ENCODE measurements at regions not wholly inside any gene's neighbourhood (a gene's known extent, or its start where the extent isn't known, plus 50 kb on each side); places are given as distances from the start of the nearest gene placed in this dataset.

GRCh38 chr4:112023402-112023950 lies 121.8 kb upstream of the FAM241A start:
- ChIA-PET POLR2A (no interaction called here), CTCF (no interaction called here)
- no peak for ATAC-seq
- H3K27me3 ChIP-seq (ENCODE audit: control insufficient read depth, insufficient read depth, low read length): no peaks in the 10 kb centered on the region
- in situ Hi-C loops (cut with HindIII; ENCODE audit: low pct_unique_long_range_greater_than_20kb, low sequenced_read_pairs) (no loop called here), intact Hi-C loops (cut with micrococcal nuclease; ENCODE audit: unreplicated experiment) (no loop called here)
- no peak for DNase-seq (ENCODE audit: low read depth, low spot score)
- no peak for TF ChIP-seq SIN3A (IDR thresholded peaks at IDR 0.05; ENCODE audit: borderline replicate concordance, insufficient read depth, low read depth, low read length)
- TF ChIP-seq, protein P1, sequence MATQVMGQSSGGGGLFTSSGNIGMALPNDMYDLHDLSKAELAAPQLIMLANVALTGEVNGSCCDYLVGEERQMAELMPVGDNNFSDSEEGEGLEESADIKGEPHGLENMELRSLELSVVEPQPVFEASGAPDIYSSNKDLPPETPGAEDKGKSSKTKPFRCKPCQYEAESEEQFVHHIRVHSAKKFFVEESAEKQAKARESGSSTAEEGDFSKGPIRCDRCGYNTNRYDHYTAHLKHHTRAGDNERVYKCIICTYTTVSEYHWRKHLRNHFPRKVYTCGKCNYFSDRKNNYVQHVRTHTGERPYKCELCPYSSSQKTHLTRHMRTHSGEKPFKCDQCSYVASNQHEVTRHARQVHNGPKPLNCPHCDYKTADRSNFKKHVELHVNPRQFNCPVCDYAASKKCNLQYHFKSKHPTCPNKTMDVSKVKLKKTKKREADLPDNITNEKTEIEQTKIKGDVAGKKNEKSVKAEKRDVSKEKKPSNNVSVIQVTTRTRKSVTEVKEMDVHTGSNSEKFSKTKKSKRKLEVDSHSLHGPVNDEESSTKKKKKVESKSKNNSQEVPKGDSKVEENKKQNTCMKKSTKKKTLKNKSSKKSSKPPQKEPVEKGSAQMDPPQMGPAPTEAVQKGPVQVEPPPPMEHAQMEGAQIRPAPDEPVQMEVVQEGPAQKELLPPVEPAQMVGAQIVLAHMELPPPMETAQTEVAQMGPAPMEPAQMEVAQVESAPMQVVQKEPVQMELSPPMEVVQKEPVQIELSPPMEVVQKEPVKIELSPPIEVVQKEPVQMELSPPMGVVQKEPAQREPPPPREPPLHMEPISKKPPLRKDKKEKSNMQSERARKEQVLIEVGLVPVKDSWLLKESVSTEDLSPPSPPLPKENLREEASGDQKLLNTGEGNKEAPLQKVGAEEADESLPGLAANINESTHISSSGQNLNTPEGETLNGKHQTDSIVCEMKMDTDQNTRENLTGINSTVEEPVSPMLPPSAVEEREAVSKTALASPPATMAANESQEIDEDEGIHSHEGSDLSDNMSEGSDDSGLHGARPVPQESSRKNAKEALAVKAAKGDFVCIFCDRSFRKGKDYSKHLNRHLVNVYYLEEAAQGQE (IDR thresholded peaks at IDR 0.05; ENCODE audit: insufficient read depth in 1 of 2, low read depth in 2 of 2, low read length in 1 of 2): no peak
- no peak for TF ChIP-seq CTCF (IDR thresholded peaks at IDR 0.05)
- TF ChIP-seq TCF7L2 (IDR thresholded peaks at IDR 0.05; ENCODE audit: low read depth, low read length): no peak
- TF ChIP-seq POLR2AphosphoS5 (IDR thresholded peaks at IDR 0.05; ENCODE audit: low read depth, low read length): no peak
- BruUV-seq (replicated peaks): no TSS peak
- H3K36me3 ChIP-seq (ENCODE audit: control insufficient read depth, insufficient read depth, low read length): no peaks in the 10 kb centered on the region
- H3K4me3 ChIP-seq (ENCODE audit: low read depth in 2 of 2, low read length in 2 of 2): no peak overlapping the region
- no peak overlapping the region for H3K27ac ChIP-seq (ENCODE audit: low read length)
- H3K4me1 ChIP-seq (ENCODE audit: control insufficient read depth, insufficient read depth, low read length): no peaks in the 10 kb centered on the region
- no peaks in the 10 kb centered on the region for H3K9me3 ChIP-seq (ENCODE audit: control insufficient read depth, insufficient read depth, low read depth, low read length)

DNA sequence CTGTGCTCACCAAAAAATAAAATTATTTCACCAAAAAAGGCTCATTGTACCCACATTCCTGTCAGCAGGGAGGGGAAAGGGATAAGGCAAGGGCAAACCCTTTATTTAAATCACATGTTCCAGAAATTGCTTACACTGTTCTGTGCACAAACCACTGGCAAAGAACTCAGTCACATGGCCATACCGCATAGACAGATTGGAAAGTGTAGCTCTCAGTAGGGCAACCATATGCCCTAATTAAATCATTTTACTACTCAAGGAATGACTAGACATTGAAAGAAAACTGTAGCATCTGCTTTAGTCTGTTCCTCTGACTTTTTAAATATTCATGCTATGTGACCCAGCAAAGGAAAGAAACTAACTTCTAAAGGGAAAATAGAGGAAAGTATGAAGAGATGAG lies 119.2 kb upstream of the FAM241A start:
- CTCF ChIA-PET: no interaction called here
- no peak overlapping the region for H3K27ac ChIP-seq (ENCODE audit: low read length)
- no peaks in the 10 kb centered on the region for H3K27me3 ChIP-seq (ENCODE audit: control insufficient read depth, insufficient read depth, low read length)
- no peaks in the 10 kb centered on the region for H3K4me1 ChIP-seq (ENCODE audit: control insufficient read depth, insufficient read depth, low read length)
- BruUV-seq (replicated peaks): no TSS peak
- POLR2A ChIA-PET: no interaction called here
- no peak for DNase-seq (ENCODE audit: low read depth, low spot score)
- ATAC-seq: no peak
- TF ChIP-seq, protein P1 (IDR thresholded peaks at IDR 0.05; ENCODE audit: insufficient read depth in 1 of 2, low read depth in 2 of 2, low read length in 1 of 2): no peak
- TF ChIP-seq TCF7L2 (IDR thresholded peaks at IDR 0.05; ENCODE audit: low read depth, low read length) (no peak), CTCF (IDR thresholded peaks at IDR 0.05) (no peak), SIN3A (IDR thresholded peaks at IDR 0.05; ENCODE audit: borderline replicate concordance, insufficient read depth, low read depth, low read length) (no peak), POLR2AphosphoS5 (IDR thresholded peaks at IDR 0.05; ENCODE audit: low read depth, low read length) (no peak)
- H3K36me3 ChIP-seq (ENCODE audit: control insufficient read depth, insufficient read depth, low read length): no peaks in the 10 kb centered on the region
- no peak overlapping the region for H3K4me3 ChIP-seq (ENCODE audit: low read depth in 2 of 2, low read length in 2 of 2)
- intact Hi-C loops (cut with micrococcal nuclease; ENCODE audit: unreplicated experiment) (no loop called here), in situ Hi-C loops (cut with HindIII; ENCODE audit: low pct_unique_long_range_greater_than_20kb, low sequenced_read_pairs) (no loop called here)
- H3K9me3 ChIP-seq (ENCODE audit: control insufficient read depth, insufficient read depth, low read depth, low read length): no peaks in the 10 kb centered on the region
